ENCODE measurements at regions not wholly inside any gene's neighbourhood (a gene's known extent, or its start where the extent isn't known, plus 50 kb on each side); places are given as distances from the start of the nearest gene placed in this dataset.
"Not testable (repeated sequence)": the region's sequence is repeated elsewhere in the genome, so short reads cannot be mapped to it uniquely, and the experiment has no call there.

- TF ChIP-seq, protein P1, sequence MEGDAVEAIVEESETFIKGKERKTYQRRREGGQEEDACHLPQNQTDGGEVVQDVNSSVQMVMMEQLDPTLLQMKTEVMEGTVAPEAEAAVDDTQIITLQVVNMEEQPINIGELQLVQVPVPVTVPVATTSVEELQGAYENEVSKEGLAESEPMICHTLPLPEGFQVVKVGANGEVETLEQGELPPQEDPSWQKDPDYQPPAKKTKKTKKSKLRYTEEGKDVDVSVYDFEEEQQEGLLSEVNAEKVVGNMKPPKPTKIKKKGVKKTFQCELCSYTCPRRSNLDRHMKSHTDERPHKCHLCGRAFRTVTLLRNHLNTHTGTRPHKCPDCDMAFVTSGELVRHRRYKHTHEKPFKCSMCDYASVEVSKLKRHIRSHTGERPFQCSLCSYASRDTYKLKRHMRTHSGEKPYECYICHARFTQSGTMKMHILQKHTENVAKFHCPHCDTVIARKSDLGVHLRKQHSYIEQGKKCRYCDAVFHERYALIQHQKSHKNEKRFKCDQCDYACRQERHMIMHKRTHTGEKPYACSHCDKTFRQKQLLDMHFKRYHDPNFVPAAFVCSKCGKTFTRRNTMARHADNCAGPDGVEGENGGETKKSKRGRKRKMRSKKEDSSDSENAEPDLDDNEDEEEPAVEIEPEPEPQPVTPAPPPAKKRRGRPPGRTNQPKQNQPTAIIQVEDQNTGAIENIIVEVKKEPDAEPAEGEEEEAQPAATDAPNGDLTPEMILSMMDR (IDR thresholded peaks at IDR 0.05; ENCODE audit: unreplicated experiment), result no peak
- H3K27me3 Mint-ChIP-seq (ENCODE audit: low read depth), result peaks cover 1% of the 10 kb centered on the region
- H3K36me3 Mint-ChIP-seq, result no peaks in the 10 kb centered on the region
- no peak overlapping the region for H3K4me3 Mint-ChIP-seq
- H3K4me1 Mint-ChIP-seq, result peaks cover 16% of the 10 kb centered on the region
- H3K9me3 Mint-ChIP-seq, result peaks cover 15% of the 10 kb centered on the region
- H3K27ac Mint-ChIP-seq, result no peak overlapping the region
- DNase-seq (ENCODE audit: low spot score in 2 of 2, unreplicated experiment in 2 of 2), result no peak
Observed at GRCh38 chr16:16971042-16971441, 499.7 kb downstream of the XYLT1 start.

DNA sequence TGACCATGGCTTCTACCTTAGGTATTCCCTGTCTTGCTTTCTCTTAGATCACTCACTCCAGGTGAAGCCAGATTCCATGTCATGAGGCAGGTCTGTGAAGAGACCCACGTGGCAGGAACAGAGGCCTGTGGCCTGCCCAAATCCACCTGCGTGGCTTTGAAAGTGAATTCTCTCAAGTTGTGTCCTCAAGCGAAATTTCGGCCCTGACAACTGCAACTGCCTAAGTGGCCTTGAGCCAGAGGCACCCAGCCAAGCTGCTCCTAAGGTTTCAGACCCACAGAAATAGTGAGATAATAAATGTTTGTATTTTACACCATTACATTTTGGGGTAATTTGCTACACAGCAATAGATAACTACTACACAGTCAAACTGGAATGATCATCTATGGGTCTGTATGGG is 497.9 kb downstream of the XYLT1 start:
- TF ChIP-seq, protein P1 (IDR thresholded peaks at IDR 0.05; ENCODE audit: unreplicated experiment), result no peak
- DNase-seq (ENCODE audit: low spot score in 2 of 2, unreplicated experiment in 2 of 2), result no peak
- Mint-ChIP-seq H3K27ac (no peak overlapping the region), H3K4me1 (peaks cover 6% of the 10 kb centered on the region), H3K4me3 (no peak overlapping the region), H3K27me3 (ENCODE audit: low read depth) (no peaks in the 10 kb centered on the region), H3K36me3 (no peaks in the 10 kb centered on the region), H3K9me3 (peaks cover 15% of the 10 kb centered on the region)

DNA sequence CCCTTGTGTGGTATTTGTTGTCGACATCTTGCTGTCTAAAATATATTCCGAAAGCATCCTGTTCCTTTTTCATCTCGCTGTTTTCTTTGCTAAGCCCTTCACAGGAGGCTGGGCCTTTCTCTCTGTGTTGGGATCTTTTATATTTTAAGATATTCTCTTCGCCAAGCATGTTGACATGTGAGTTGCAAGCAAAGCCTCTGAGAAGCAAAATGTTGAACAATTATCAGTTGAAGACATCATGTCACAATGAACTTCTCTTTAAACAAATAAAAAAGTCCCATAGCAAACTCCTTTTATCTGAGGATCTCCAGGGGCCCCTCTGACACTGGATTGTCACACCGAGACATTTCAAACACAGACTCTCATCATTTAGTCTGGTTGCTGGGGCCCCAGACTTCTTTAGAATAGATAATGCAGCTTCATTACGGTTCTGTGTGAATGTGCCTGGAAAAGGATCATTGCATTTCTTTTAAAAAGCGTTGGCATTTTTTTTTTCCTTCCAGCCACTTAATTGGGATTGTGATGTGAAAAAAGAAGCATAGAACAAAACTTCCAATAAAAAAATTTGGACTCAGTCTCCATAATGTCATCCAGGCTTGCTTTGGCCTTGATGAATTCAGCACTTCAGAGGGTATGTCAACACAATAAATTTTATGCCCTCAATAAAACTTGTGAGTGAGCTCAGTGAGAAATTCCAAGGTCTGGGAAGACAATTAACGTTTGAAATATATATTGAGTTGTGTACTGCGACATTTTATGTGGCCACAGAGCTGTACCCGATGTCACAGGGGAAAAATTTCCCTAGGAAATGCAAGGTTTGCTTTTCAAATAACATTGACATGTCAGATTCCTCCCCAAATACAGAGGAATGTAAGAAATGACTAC is 496.8 kb downstream of the XYLT1 start:
- Mint-ChIP-seq H3K4me1 (peaks cover 6% of the 10 kb centered on the region), H3K27me3 (ENCODE audit: low read depth) (no peaks in the 10 kb centered on the region), H3K9me3 (peaks cover 11% of the 10 kb centered on the region), H3K36me3 (no peaks in the 10 kb centered on the region), H3K4me3 (no peak overlapping the region), H3K27ac (no peak overlapping the region)
- no peak for DNase-seq (ENCODE audit: low spot score in 2 of 2, unreplicated experiment in 2 of 2)
- TF ChIP-seq, protein P1 (IDR thresholded peaks at IDR 0.05; ENCODE audit: unreplicated experiment), result no peak

DNA sequence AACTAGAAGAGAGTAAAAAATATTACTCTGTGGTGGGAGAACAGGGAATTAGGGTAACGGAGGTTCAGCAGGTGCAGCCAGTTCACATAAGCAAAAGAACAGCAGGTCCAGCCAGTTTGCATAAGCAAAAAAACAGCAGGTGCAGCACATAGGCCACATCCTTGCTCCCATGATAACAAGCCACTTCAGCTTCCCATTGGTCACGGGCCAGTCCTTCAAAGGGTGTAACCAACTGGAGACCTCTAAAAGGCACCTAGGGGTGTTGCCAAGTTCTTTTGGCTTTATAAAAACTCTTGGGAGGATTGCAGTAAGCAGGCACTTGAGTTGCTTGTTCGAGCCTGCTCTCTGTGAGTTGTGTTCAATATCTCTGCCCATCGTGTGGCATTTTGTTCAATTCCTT is 488.1 kb downstream of the XYLT1 start:
- Mint-ChIP-seq H3K27me3 (ENCODE audit: low read depth) (peaks cover 3% of the 10 kb centered on the region), H3K4me1 (no peaks in the 10 kb centered on the region), H3K4me3 (no peak overlapping the region), H3K36me3 (no peaks in the 10 kb centered on the region), H3K27ac (no peak overlapping the region), H3K9me3 (peaks cover 4% of the 10 kb centered on the region)
- no peak for DNase-seq (ENCODE audit: low spot score in 2 of 2, unreplicated experiment in 2 of 2)
- TF ChIP-seq, protein P1 (IDR thresholded peaks at IDR 0.05; ENCODE audit: unreplicated experiment), result no peak

DNA sequence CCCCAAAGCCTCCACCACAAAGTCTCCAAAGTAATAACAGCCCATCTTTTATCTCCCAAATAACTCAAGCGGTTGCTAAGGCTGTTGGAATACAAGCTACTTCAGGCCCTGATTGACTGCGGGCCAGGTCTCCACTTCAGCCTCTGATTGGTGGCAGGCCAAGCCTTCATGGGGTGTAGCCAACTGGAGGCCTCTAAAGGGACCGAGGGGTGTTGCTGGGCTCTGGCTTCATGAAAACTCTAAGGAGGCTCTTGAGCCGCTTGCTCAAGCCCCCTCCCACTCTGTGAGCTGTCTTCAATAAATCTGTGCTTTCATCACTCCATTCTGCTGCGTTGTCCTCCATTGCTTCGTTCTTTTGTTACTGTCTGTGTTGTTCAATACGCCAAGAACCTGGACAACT is 487.2 kb downstream of the XYLT1 start:
- Mint-ChIP-seq H3K4me1 (no peaks in the 10 kb centered on the region), H3K4me3 (no peak overlapping the region), H3K9me3 (peaks cover 4% of the 10 kb centered on the region), H3K27me3 (ENCODE audit: low read depth) (peaks cover 3% of the 10 kb centered on the region), H3K27ac (no peak overlapping the region), H3K36me3 (no peaks in the 10 kb centered on the region)
- TF ChIP-seq, protein P1 (IDR thresholded peaks at IDR 0.05; ENCODE audit: unreplicated experiment), result no peak
- DNase-seq (ENCODE audit: low spot score in 2 of 2, unreplicated experiment in 2 of 2), result no peak

GRCh38 chr16:16984091-16984490 is 486.7 kb downstream of the XYLT1 start:
- H3K27ac Mint-ChIP-seq; DNase-seq (ENCODE audit: low spot score in 2 of 2, unreplicated experiment in 2 of 2); H3K36me3 Mint-ChIP-seq; H3K4me1 Mint-ChIP-seq; H3K27me3 Mint-ChIP-seq (ENCODE audit: low read depth); H3K9me3 Mint-ChIP-seq; H3K4me3 Mint-ChIP-seq: not testable (repeated sequence)
